GM18499 (cell line): ENCODE measurements at regions not wholly inside any gene's neighbourhood (a gene's known extent, or its start where the extent isn't known, plus 50 kb on each side); places are given as distances from the start of the nearest gene placed in this dataset.
"Not testable (repeated sequence)": the region's sequence is repeated elsewhere in the genome, so short reads cannot be mapped to it uniquely, and the experiment has no call there.

Experiments
- ATAC-seq: cut with Tn5 transposase; IDR thresholded peaks from one replicate; pipeline ENCODE4 v1.9.1; 2021; ENCODE audit warnings: moderate number of reproducible peaks; ENCODE audit not compliant: insufficient read depth, unreplicated experiment

GRCh38 chr7:130844811-130845580, 111.0 kb upstream of the KLF14 start:
- ATAC-seq = no peak

- no peak for ATAC-seq
Observed at GRCh38 chr7:130845581-130846085, 111.6 kb upstream of the KLF14 start.

DNA sequence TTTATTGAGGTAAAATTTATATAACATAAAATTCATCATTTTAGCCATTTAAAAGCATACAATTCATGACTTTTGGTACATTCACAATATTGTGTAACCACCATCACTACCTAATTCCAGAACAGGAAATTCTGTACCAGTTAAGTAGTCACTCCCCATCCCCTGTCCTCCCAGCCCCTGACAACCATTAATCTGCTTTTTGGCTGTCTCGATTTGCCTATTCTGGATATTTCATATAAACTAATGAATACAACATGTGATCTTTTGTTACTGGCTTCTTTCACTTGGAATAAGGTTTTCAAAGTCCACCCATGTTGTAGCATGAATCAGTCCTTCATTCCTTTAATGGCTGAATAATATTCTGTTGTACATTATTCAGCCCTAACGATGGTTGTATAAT, 115.6 kb upstream of the KLF14 start:
- ATAC-seq = no peak

- ATAC-seq = no peak
Observed at GRCh38 chr7:130850956-130851355, 116.9 kb upstream of the KLF14 start.

DNA sequence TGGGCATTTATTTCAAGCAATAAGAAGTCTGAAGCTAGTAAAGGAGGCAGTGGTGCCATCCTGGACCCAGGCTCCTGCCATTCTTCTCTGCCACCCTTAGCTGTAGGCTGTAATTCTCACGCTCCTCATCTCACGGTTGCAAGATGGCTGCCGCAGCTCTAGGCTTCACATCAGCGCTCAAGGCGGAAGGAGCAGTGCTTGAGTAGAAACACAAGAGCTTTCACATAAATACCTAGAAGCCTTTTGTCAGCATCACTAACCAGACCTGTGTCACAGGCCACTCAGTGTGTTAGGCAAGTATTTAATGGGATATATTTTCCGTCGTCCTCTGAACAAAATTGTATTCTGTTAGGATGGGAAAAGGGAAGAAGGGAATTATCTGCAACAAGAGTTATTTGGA, 118.9 kb upstream of the KLF14 start:
- no peak for ATAC-seq

GRCh38 chr7:130853503-130854279, 119.7 kb upstream of the KLF14 start:
- no peak for ATAC-seq

- no peak for ATAC-seq
Observed at GRCh38 chr7:130854481-130854880, 120.5 kb upstream of the KLF14 start.

GRCh38 chr7:130856866-130857265, 122.9 kb upstream of the KLF14 start:
- ATAC-seq = no peak

- ATAC-seq = not testable (repeated sequence)
Observed at GRCh38 chr7:130860832-130861231, 126.8 kb upstream of the KLF14 start.

DNA sequence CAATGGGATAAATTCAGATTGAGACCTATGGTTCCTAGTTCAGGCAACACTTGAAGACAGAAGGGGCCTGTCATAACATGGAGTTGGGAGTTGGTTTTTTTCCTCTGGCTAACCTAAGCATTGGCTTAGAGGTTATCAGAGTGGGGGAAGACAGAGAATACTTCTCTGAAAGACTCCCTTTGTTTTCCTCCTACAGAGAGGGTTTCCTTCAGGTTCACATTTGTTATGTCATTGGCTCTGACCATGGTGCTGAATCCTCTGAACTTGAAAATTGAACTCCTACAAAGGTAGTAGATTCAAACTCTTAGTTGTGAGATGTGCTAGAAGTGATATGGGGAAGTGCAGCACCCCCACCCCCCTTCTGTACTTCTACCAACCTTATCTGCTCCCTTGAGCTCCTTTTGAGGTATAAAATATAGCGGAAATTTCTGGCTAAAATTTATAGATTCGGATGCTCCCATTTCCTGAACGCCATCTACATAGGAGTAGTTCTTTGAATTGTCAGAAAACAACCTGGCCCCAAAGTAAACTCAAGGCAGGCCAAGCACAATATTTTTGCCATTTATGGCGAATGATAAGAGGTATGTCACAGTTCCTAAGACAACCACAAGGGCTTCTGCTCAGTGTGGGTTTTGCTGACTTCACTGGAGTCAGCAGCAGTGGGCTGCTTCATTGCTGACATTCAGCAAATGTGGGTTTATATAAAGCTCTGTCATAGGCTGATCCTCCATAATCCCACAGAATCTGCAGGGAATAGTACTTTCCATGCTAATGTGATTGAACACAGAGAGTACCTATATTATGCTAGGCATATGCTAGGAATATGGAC, 131.6 kb upstream of the KLF14 start:
- no peak for ATAC-seq

- no peak for ATAC-seq
Observed at GRCh38 chr7:130867039-130867438, 133.0 kb upstream of the KLF14 start.

DNA sequence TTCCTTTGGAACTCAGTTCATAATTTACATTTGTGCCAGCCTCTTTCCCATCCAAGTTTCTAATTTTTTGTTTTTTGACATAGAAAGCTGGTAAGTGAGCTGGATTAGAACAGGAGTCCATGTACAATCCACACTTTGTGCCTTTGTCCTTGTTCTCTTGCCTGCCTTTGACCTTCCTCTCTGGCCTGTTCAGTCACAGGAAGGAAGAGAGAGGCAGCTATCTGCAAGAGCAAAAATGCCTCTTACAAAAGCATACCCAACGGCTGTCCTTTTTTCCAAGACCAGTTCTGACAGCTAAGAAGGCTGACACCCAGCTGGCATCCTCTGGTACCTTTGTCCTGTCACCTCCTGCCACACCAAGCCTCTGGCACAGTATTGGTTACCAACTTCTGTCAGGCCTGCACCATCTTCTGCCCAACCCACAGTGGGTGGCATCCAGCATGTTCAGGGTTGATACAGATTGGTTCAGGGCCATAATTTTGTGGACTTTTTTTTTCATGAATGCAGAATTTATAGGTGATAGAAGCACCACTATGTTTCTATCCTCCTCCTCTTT, 133.7 kb upstream of the KLF14 start:
- ATAC-seq = no peak

DNA sequence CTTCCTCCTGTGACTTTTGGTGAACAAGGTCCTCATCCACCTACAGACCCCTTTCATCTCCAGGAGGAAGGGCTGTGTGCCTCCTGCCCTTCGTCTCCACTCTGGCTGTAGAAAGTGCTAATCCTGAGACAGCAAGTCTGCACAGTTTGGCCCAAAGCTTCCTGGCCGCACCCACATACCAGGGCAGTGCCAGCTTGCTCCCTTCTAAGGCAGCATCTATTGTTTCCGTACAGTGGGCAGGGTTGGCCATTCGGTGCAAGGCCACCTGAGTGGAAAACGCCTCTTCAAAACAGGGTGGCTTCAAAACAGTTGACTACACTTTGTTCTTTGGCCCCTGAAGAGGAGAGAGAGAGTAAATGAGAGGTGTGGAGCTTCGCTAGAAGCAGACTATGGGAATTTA, 134.1 kb upstream of the KLF14 start:
- ATAC-seq = no peak

- ATAC-seq = no peak
Observed at GRCh38 chr7:130869918-130870317, 135.9 kb upstream of the KLF14 start.

DNA sequence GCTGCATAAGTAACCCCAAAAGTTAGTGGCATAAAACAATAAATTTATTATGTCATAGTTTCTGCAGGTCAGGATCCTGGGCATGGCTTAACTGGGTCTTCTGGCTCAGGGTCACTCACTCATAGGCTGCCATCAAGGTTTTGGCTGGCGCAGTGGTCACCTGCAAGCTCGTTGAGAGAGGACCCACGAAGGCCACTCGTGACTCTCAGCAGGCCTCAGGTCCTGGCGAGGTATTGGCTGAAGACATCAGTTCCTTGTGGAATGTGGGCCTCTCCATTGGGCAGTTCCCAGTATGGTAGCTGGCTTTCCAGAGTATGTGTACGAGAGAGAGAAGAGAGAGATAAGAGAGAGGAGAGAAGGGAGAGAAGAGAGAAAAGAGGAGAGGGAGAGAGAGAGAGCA, 138.3 kb upstream of the KLF14 start:
- ATAC-seq = no peak

DNA sequence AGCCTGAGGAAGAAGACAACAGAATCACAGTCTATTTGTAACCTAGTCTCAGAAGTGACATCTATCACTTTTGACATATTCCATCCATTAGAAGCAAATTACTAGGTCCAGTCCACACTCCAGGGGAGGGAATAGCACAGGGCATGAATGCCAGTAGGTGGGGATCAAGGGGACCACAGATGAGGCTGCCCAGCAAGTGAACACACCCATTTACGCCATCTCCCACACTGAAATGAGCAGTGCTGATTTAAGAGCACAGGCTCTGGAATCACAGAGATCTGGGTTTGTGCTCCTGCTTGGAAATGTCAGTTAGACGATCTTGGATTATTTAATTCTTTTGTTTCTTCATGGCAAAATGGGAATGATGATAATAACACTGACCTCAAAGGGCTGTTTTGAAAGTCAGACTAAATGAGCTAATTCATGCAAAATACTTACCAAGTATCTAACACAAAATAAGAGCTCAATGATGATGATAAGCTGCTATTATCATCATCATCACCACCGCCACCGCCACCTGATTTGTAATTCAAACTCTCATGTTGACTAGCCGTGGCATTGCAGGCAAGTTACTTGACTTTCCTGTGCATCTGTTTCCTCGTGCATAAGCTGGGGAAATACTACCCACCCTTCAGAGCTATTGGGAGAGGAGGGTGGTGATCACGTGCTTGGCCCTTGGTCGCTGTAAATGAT, 138.9 kb upstream of the KLF14 start:
- ATAC-seq = no peak

GRCh38 chr7:130874071-130874915, 140.3 kb upstream of the KLF14 start:
- ATAC-seq = no peak

GRCh38 chr7:130875265-130875741, 141.3 kb upstream of the KLF14 start:
- ATAC-seq = no peak

DNA sequence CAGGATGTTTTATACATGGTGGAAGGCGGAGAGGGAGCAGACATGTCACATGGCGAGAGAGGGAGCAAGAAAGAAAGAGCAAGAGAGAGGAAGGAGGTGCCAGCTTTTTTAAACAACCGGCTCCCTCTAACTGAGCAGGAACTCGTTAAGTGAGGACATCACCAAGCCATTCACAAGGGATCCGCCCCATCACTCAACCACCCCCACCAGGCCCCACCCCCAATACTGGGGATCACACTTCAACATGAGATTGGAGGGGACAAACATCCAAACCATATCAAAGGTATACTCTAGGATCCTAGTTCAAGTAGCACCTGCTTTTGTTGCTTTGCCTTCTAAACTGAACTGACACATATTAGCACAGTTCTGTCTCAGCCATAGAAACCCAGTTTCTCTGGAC, 141.9 kb upstream of the KLF14 start:
- no peak for ATAC-seq
